ENCODE measurements at regions not wholly inside any gene's neighbourhood (a gene's known extent, or its start where the extent isn't known, plus 50 kb on each side); places are given as distances from the start of the nearest gene placed in this dataset.

- TF ChIP-seq CTCF (IDR thresholded peaks at IDR 0.05; ENCODE audit: insufficient read depth, low read depth, low read length) = no peak
- no peak for TF ChIP-seq EZH2 (IDR thresholded peaks at IDR 0.05; ENCODE audit: insufficient read depth, low read length)
These were observed 159.7 kb downstream of the THBS2 start for GRCh38 chr6:169093770-169094551.
